LHCN-M2 (cell line): ENCODE measurements at regions not wholly inside any gene's neighbourhood (a gene's known extent, or its start where the extent isn't known, plus 50 kb on each side); places are given as distances from the start of the nearest gene placed in this dataset.
"Not testable (repeated sequence)": the region's sequence is repeated elsewhere in the genome, so short reads cannot be mapped to it uniquely, and the experiment has no call there.

Experiments used
- DNase-seq: peaks from one replicate; pipeline ENCODE4 v3.0.0-alpha.2; 2012; ENCODE audit warnings: low read depth

DNA sequence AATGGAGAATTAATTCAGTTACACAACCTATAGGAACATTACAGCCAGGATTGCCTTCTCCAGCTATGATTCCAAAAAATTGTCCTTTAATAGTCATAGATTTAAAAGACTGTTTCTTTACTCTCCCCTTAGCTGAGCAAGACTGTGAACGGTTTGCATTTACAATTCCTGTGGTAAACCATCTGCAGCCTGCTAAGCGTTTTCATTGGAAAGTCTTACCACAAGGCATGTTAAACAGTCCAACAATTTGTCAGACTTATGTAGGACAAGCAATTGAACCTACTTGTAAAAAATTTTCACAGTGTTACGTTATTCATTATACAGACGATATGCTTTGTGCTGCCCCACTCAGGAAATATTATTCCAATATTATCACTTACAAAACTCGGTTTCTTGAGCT, 140.6 kb upstream of the ZNF91 start:
- DNase-seq, result not testable (repeated sequence)

GRCh38 chr19:23533441-23533840, 138.2 kb upstream of the ZNF91 start:
- DNase-seq, result not testable (repeated sequence)

GRCh38 chr19:23531976-23532375, 136.7 kb upstream of the ZNF91 start:
- DNase-seq, result no peak

DNA sequence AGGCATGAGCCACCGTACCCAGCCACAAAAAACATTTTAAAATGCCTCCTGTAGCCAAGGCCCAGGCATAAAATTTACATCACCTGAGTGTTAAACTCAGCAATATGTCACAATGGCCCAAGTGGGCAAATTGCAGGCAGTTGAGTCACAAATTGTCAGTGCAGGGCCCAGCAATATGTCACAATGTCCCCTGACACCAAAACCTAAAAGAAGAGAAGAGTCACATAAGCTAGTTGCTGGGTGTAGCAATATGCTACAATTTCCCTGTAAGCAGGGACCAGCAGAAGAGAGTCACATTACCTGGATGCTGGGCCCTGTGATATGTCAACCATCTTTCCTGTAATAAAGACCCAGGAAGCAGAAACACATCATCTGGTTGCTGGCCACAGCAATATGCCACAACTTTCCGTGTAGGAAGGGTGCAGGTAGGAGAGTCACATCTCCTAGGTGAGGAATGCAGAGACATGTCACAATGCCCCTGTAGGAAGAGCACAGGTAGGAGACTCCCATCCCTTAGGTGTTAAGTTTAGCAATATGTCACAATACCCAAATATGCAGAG, 136.0 kb upstream of the ZNF91 start:
- no peak for DNase-seq

DNA sequence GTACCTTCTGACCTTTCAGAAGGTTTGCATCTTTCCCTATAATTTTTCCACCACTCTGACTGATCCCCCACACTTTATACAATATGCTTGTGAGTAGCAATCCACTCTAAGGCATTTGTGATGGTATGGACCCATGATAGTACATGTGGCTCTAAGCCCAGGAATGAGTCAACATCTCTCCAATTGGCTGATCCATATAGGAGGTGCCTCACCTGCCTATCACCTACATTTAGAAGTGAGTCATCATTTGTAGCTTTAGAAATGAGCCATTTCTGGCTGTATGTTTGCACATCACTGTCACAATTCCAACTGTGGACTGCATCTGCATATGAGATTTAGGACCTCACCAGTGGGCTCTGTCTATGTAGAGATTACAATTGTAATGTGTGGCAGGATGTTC, 133.1 kb upstream of the ZNF91 start:
- DNase-seq, result no peak

DNA sequence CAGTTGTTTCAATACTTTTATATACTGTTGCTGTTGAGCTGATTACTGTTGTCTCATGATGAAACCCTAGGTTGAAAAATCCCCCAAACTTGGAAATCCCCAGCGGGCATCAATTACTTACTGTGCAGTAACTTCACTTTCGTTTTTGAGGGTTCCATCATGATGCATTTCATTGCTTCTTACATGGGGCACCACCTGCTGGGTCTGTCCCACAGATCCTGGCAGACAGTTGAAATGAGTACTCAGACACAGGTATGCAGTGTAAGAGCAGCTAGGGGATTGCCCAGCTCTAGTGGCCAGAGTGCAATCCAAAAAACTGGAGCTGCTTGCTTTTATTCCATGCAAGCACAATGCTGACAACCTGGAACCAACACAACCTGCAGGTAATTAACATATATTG, 132.5 kb upstream of the ZNF91 start:
- no peak for DNase-seq

- peak; percentile 5 for DNase-seq
Measured at GRCh38 chr19:23526302-23526701, 131.0 kb upstream of the ZNF91 start.

- no peak for DNase-seq
Measured at GRCh38 chr19:23525276-23525852, 130.1 kb upstream of the ZNF91 start.

DNA sequence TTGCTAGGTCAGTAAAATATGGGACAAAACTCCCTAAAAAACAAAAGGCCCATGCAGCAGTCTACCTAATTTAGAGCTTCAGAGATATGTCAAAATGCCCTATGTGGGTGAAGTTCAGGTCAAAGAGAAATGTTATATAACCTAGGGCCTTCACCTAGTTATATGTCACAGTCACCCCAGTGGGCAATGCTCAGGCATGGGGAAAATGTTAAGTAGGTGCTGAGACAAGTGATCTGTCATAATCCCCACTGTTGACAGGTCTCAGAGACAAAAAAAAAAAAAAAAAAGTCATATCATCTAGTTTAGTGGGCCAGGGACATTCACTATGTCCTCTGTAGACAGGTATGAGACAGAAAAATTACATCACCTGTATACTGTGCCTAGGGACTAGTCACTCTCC, 128.6 kb upstream of the ZNF91 start:
- no peak for DNase-seq

DNA sequence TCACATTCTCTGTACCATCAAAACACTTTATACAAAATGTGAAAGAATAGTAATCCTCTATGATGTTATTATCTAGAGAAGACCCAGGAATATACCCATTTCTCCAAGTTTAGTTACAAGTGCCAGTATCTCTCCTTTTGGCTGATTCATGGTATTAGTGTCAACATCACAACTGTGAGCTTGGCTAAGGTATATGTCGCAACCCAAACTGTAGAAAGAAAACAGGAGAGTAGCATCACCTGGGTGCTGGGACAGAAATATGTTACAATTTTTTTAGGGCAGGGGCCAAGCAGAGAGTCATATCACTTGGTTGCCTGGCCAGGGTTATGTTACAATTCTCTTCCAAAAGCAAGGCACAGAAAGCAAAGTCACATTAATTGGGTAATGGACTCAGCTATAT, 127.2 kb upstream of the ZNF91 start:
- DNase-seq, result no peak

- no peak for DNase-seq
Measured at GRCh38 chr19:23521471-23521870, 126.2 kb upstream of the ZNF91 start.

GRCh38 chr19:23520441-23520840, 125.2 kb upstream of the ZNF91 start:
- DNase-seq, result no peak

DNA sequence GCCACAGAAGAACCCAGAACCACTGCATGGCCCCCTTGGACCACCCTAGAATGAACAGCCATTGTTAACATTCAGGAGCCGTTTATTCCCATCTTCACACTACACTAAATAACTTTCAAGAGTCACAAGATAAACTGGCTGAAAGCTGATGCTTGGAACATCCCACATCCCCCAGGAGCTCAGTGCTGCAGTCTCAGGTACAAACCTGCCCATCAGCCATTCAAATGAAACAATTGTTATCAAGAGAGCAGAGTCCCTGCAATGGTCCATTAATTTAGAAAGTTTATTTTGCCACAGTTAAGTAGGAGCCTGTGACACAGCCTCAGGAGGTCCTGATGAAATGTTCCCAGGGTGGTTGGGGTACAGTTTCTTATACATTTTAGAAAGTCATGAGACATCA, 123.8 kb upstream of the ZNF91 start:
- DNase-seq, result no peak

- no peak for DNase-seq
Measured at GRCh38 chr19:23516266-23516665, 121.0 kb upstream of the ZNF91 start.

GRCh38 chr19:23515551-23515950, 120.3 kb upstream of the ZNF91 start:
- DNase-seq, result no peak

DNA sequence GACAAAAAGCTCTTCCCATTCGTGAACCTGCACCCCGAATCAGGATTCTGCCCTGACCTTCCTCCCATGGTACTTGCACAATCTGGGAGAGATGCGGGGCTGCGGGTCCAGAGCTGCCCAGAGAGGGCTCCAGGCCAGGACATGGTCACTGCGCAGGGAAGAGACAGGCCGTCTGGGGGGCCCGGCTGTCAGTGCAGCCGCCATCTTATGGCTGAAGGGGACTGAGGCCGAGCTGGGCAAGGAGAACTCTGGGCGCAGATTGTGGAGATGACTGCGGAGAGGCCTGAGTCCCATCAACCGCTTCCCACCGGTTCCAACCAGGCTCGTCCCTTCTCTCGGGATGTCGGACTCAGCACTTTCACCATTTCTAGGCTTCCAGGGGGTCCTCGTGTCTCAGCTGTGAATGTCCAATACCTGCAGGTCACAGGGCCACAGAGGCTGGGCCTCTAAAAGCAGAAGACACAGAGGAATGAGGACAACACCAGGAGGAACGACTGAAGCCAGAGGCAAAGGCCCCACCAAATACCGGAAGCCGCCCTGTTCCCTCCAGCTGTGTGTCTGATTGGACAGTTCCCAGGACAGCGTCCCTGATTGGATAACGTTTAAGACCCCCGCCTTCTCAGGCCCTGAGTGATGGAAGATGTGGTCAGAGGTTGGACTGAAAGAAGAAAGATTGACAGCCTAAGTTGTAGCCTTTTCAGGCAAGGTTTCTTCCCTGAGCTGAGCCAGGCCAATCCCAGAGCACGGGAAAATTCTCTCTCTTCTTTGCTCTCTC, 117.1 kb upstream of the ZNF91 start:
- no peak for DNase-seq

- DNase-seq, result no peak
Measured at GRCh38 chr19:23509686-23510450, 114.6 kb upstream of the ZNF91 start.

DNA sequence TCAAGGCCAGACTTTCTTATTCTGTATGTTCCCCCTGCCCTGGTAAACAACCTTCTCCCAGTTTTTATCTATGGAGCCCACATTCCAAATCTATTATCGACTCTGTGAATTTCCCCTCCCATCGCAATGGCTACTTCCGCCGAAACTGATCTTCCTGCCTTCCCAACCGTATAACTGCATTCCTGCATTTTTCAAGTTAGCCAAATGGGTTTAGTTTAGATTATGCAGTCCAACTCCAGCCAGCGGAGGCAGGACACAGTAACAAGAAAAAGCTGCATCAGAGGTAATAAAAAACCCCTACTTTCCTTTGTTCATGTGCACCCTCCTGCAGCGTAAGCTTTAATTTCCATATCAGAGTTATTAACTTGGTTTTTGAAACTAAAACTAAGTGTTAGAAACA, 112.2 kb upstream of the ZNF91 start:
- DNase-seq, result no peak

- no peak for DNase-seq
Measured at GRCh38 chr19:23505738-23506137, 110.5 kb upstream of the ZNF91 start.

GRCh38 chr19:23482829-23483228, 87.6 kb upstream of the ZNF91 start:
- no peak for DNase-seq

DNA sequence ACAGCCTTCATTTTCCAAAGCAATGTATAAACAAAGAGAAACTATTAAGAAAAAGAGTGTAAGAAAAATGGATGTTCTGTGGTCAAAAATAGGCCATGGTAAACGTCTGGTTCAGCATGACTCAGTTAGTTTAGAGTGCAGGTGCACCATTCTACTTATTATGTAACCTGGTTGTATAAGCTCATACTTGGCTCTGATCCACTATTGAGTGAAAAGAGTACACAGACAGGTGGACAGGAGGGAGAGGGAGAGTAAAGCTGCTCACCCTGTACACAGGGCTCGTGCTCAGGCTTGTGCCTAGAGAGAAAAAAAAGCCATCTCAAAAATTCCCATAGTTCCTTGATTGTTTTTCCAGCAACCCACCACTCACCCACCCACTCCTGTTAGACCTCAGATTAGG, 85.8 kb upstream of the ZNF91 start:
- no peak for DNase-seq

DNA sequence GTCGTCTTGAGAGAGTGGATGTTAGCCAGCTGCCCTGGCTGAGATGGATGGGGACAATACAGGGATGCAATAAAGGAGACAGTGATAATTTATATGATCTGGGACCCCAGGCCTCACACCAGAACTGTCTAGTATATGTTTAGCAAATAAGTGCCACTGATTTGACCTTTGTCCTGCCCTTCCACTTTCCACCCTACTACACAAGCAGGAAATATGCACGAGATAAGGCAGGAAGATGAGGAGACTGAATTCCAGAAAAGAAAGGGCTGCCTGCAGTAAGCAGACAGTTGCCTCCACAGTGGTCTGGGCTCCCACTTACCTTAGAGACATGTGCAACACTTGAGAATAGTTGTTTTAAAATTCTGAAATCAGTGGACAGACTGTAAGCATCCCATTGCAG, 80.2 kb upstream of the ZNF91 start:
- DNase-seq, result no peak

GRCh38 chr19:23474761-23475160, 79.5 kb upstream of the ZNF91 start:
- DNase-seq, result no peak
